ENCODE measurements at regions not wholly inside any gene's neighbourhood (a gene's known extent, or its start where the extent isn't known, plus 50 kb on each side); places are given as distances from the start of the nearest gene placed in this dataset.

- no peak for DNase-seq
Measured at GRCh38 chr16:18050777-18051176, 285.8 kb downstream of the NPIPA8 start.

- peak; percentile 8 for DNase-seq
Measured at GRCh38 chr16:18050234-18050633, 286.3 kb downstream of the NPIPA8 start.

- no peak for DNase-seq
Measured at GRCh38 chr16:18049547-18050133, 286.9 kb downstream of the NPIPA8 start.

GRCh38 chr16:18048853-18049546 is 287.5 kb downstream of the NPIPA8 start:
- no peak for DNase-seq

- DNase-seq: no peak
Measured at GRCh38 chr16:18047761-18048160, 288.8 kb downstream of the NPIPA8 start.

- DNase-seq: no peak
Measured at GRCh38 chr16:18045356-18045755, 291.2 kb downstream of the NPIPA8 start.

- peak; percentile 32 for DNase-seq
Measured at GRCh38 chr16:18041864-18042834, 294.4 kb downstream of the NPIPA8 start.

- DNase-seq: no peak
Measured at GRCh38 chr16:18039931-18040330, 296.6 kb downstream of the NPIPA8 start.

- DNase-seq: no peak
Measured at GRCh38 chr16:18037051-18037450, 299.5 kb downstream of the NPIPA8 start.

GRCh38 chr16:18024611-18025010 is 311.9 kb downstream of the NPIPA8 start:
- DNase-seq: no peak

- no peak for DNase-seq
Measured at GRCh38 chr16:18018376-18018775, 318.2 kb downstream of the NPIPA8 start.

GRCh38 chr16:18013863-18014262 is 322.7 kb downstream of the NPIPA8 start:
- DNase-seq: no peak

- DNase-seq: no peak
Measured at GRCh38 chr16:18008356-18008755, 328.2 kb downstream of the NPIPA8 start.

GRCh38 chr16:18003033-18003432 is 333.5 kb downstream of the NPIPA8 start:
- DNase-seq: peak; percentile 30

- no peak for DNase-seq
Measured at GRCh38 chr16:17998996-17999395, 337.5 kb downstream of the NPIPA8 start.

GRCh38 chr16:17998550-17998949 is 338.0 kb downstream of the NPIPA8 start:
- DNase-seq: no peak

- DNase-seq: no peak
Measured at GRCh38 chr16:17994027-17994426, 342.5 kb downstream of the NPIPA8 start.

- no peak for DNase-seq
Measured at GRCh38 chr16:17992416-17992815, 344.1 kb downstream of the NPIPA8 start.

GRCh38 chr16:17989255-17989654 is 347.3 kb downstream of the NPIPA8 start:
- no peak for DNase-seq

- DNase-seq: no peak
Measured at GRCh38 chr16:17988839-17989238, 347.7 kb downstream of the NPIPA8 start.

GRCh38 chr16:17986991-17987390 is 349.5 kb downstream of the NPIPA8 start:
- no peak for DNase-seq

GRCh38 chr16:17984810-17985209 is 351.7 kb downstream of the NPIPA8 start:
- DNase-seq: no peak

GRCh38 chr16:17983847-17984639 is 352.5 kb downstream of the NPIPA8 start:
- peak; percentile 57 for DNase-seq
